ENCODE measurements at regions not wholly inside any gene's neighbourhood (a gene's known extent, or its start where the extent isn't known, plus 50 kb on each side); places are given as distances from the start of the nearest gene placed in this dataset.

DNA sequence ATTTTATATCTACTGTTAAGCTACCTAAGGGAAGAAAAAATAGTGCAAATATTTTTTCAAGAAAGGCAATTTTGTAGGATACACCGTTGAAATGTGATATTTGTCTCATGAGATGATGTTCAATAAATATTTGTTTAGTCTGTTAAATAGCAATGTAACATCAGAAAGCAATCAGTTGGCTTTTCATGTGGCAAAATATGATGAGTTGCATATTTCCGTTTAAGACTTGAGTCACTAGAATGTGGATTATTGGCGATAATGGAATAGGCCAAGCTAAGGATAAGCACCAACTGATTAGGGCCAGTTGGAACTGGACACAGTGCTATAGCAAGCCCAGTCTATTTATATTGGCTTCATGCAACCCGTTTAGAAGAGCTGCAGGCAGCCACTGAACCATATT lies 250.4 kb upstream of the SLC16A7 start:
- ChIA-PET CTCF (ENCODE audit: low intra/inter-chr PET ratio, low total read pairs) (no interaction called here), POLR2A (no interaction called here)
- no peak overlapping the region for H3K4me2 ChIP-seq (ENCODE audit: low read depth, low read length)
- intact Hi-C loops (cut with micrococcal nuclease; ENCODE audit: unreplicated experiment) (no loop called here), in situ Hi-C loops (cut with HindIII; ENCODE audit: extremely low pct_ligation_motif_present, low pct_unique_long_range_greater_than_20kb) (no loop called here)
- FAIRE-seq (no peak), ATAC-seq (no peak), DNase-seq (ENCODE audit: low spot score) (no peak)
- WGBS (ENCODE audit: low lambda C conversion rate) = 0% methylated on average over 4 of the region's 4 CpGs
- no TSS peak for BruUV-seq (replicated peaks)
- H2AFZ ChIP-seq (ENCODE audit: low read length) = no peak overlapping the region
- no peaks in the 10 kb centered on the region for H3K36me3 ChIP-seq (replicated peaks in 1 of 2; ENCODE audit: control insufficient read depth in 1 of 2, insufficient read depth in 2 of 2, low read length in 2 of 2)
- H4K20me1 ChIP-seq (ENCODE audit: insufficient read depth, low read length) = no peaks in the 10 kb centered on the region
- no peak overlapping the region for H3K27ac ChIP-seq (ENCODE audit: extremely low read length, insufficient read depth, low read length)
- H3K27me3 ChIP-seq (ENCODE audit: control insufficient read depth in 1 of 2, insufficient read depth in 2 of 2, low read length in 2 of 2) = no peaks in the 10 kb centered on the region
- no peak overlapping the region for H3K9ac ChIP-seq (ENCODE audit: insufficient read depth, low read depth, low read length)
- no peaks in the 10 kb centered on the region for H3K79me2 ChIP-seq (ENCODE audit: insufficient read depth, low read length)
- no peaks in the 10 kb centered on the region for H3K4me1 ChIP-seq (ENCODE audit: insufficient read depth, low read length)
- H3K9me3 ChIP-seq (ENCODE audit: low read length) = no peaks in the 10 kb centered on the region
- TF ChIP-seq MAFF (IDR thresholded peaks at IDR 0.05; ENCODE audit: low read depth, low read length) (peak; percentile 58), MXI1 (IDR thresholded peaks at IDR 0.05; ENCODE audit: borderline replicate concordance, low read depth, low read length) (no peak), MAFK (conservative IDR thresholded peaks at IDR 0.05 in 1 of 2, IDR thresholded peaks at IDR 0.05 in 1 of 2; ENCODE audit: low read length in 2 of 2) (peak; percentile 67 to 70), TEAD3 (CRISPR knock-in tag; optimal IDR thresholded peaks at IDR 0.05; ENCODE audit: borderline replicate concordance) (no peak)
- no peak overlapping the region for H3K4me3 ChIP-seq (replicated peaks in 1 of 3; ENCODE audit: insufficient read depth in 1 of 3, low read depth in 2 of 3, low read length in 3 of 3)

DNA sequence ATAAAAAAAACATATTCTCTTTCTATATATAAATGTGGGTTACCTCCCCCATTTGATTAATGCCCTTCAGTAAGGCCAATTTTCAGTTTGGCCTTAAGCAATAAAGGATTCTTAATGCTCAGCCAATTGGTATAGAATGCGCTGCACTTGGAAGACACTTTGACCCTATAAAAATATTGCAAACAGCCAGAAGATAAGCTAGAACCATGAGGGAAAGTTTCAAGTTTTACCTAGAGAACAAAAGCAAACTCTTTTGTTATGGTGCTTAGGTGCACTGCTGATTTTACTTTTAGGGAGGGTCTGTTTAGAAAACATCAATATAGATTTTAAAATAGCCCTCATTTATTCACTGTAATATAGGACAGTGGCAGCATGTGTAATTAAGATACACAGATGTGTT lies 251.6 kb upstream of the SLC16A7 start:
- Histone ChIP-seq H3K79me2 (ENCODE audit: insufficient read depth, low read length) (no peaks in the 10 kb centered on the region), H3K4me2 (ENCODE audit: low read depth, low read length) (no peak overlapping the region), H2AFZ (ENCODE audit: low read length) (no peak overlapping the region), H3K36me3 (replicated peaks in 1 of 2; ENCODE audit: control insufficient read depth in 1 of 2, insufficient read depth in 2 of 2, low read length in 2 of 2) (no peaks in the 10 kb centered on the region), H3K27ac (ENCODE audit: extremely low read length, insufficient read depth, low read length) (no peak overlapping the region), H4K20me1 (ENCODE audit: insufficient read depth, low read length) (no peaks in the 10 kb centered on the region), H3K9me3 (ENCODE audit: low read length) (no peaks in the 10 kb centered on the region), H3K27me3 (ENCODE audit: control insufficient read depth in 1 of 2, insufficient read depth in 2 of 2, low read length in 2 of 2) (no peaks in the 10 kb centered on the region), H3K4me1 (ENCODE audit: insufficient read depth, low read length) (no peaks in the 10 kb centered on the region), H3K9ac (ENCODE audit: insufficient read depth, low read depth, low read length) (no peak overlapping the region), H3K4me3 (replicated peaks in 1 of 3; ENCODE audit: insufficient read depth in 1 of 3, low read depth in 2 of 3, low read length in 3 of 3) (no peak overlapping the region)
- intact Hi-C loops (cut with micrococcal nuclease; ENCODE audit: unreplicated experiment) = no loop called here
- ChIA-PET POLR2A (no interaction called here), CTCF (ENCODE audit: low intra/inter-chr PET ratio, low total read pairs) (no interaction called here)
- 0% methylated on average over 1 of the region's 1 CpG for WGBS (ENCODE audit: low lambda C conversion rate)
- no peak for ATAC-seq
- no TSS peak for BruUV-seq (replicated peaks)
- DNase-seq (ENCODE audit: low spot score) = no peak
- in situ Hi-C loops (cut with HindIII; ENCODE audit: extremely low pct_ligation_motif_present, low pct_unique_long_range_greater_than_20kb) = no loop called here
- FAIRE-seq = no peak
- TF ChIP-seq FIP1L1 (IDR thresholded peaks at IDR 0.05; ENCODE audit: borderline replicate concordance, insufficient read depth, low read depth, low read length) = no peak
- TF ChIP-seq, protein P1, sequence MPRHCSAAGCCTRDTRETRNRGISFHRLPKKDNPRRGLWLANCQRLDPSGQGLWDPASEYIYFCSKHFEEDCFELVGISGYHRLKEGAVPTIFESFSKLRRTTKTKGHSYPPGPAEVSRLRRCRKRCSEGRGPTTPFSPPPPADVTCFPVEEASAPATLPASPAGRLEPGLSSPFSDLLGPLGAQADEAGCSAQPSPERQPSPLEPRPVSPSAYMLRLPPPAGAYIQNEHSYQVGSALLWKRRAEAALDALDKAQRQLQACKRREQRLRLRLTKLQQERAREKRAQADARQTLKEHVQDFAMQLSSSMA (CRISPR knock-in tag; IDR thresholded peaks at IDR 0.05) = no peak
- TF ChIP-seq THAP11 (CRISPR knock-in tag; IDR thresholded peaks at IDR 0.05) = no peak
- no peak for TF ChIP-seq HOXA9 (CRISPR knock-in tag; IDR thresholded peaks at IDR 0.05; ENCODE audit: borderline replicate concordance)
- TF ChIP-seq, protein P2, sequence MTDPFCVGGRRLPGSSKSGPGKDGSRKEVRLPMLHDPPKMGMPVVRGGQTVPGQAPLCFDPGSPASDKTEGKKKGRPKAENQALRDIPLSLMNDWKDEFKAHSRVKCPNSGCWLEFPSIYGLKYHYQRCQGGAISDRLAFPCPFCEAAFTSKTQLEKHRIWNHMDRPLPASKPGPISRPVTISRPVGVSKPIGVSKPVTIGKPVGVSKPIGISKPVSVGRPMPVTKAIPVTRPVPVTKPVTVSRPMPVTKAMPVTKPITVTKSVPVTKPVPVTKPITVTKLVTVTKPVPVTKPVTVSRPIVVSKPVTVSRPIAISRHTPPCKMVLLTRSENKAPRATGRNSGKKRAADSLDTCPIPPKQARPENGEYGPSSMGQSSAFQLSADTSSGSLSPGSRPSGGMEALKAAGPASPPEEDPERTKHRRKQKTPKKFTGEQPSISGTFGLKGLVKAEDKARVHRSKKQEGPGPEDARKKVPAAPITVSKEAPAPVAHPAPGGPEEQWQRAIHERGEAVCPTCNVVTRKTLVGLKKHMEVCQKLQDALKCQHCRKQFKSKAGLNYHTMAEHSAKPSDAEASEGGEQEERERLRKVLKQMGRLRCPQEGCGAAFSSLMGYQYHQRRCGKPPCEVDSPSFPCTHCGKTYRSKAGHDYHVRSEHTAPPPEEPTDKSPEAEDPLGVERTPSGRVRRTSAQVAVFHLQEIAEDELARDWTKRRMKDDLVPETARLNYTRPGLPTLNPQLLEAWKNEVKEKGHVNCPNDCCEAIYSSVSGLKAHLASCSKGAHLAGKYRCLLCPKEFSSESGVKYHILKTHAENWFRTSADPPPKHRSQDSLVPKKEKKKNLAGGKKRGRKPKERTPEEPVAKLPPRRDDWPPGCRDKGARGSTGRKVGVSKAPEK (CRISPR knock-in tag; IDR thresholded peaks at IDR 0.05; ENCODE audit: borderline replicate concordance) = no peak
- TF ChIP-seq, protein P3, sequence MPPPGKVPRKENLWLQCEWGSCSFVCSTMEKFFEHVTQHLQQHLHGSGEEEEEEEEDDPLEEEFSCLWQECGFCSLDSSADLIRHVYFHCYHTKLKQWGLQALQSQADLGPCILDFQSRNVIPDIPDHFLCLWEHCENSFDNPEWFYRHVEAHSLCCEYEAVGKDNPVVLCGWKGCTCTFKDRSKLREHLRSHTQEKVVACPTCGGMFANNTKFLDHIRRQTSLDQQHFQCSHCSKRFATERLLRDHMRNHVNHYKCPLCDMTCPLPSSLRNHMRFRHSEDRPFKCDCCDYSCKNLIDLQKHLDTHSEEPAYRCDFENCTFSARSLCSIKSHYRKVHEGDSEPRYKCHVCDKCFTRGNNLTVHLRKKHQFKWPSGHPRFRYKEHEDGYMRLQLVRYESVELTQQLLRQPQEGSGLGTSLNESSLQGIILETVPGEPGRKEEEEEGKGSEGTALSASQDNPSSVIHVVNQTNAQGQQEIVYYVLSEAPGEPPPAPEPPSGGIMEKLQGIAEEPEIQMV (CRISPR knock-in tag; IDR thresholded peaks at IDR 0.05; ENCODE audit: low read depth) = no peak
- TF ChIP-seq MATR3 (CRISPR knock-in tag; IDR thresholded peaks at IDR 0.05) = no peak
- TF ChIP-seq ZNF446 (CRISPR knock-in tag; IDR thresholded peaks at IDR 0.05) = no peak
- no peak for TF ChIP-seq DR1 (CRISPR knock-in tag; IDR thresholded peaks at IDR 0.05)
- TF ChIP-seq ZNF382 (CRISPR knock-in tag; IDR thresholded peaks at IDR 0.05; ENCODE audit: borderline replicate concordance) = no peak
- no peak for TF ChIP-seq CBX5 (CRISPR knock-in tag; IDR thresholded peaks at IDR 0.05; ENCODE audit: borderline replicate concordance)

All from HepG2 (cell line).